Endothelial cell (in vitro differentiated cells): ENCODE measurements at regions not wholly inside any gene's neighbourhood (a gene's known extent, or its start where the extent isn't known, plus 50 kb on each side); places are given as distances from the start of the nearest gene placed in this dataset.

Experiments used
- DNase-seq: peaks from one replicate; pipeline ENCODE4 v3.0.0; 2021; ENCODE audit warnings: low spot score
- H3K27ac Mint-ChIP-seq: one replicate; pipeline ENCODE4 v1.8.0; 2021; ENCODE audit warnings: mixed read lengths, inconsistent platforms; ENCODE audit not compliant: unreplicated experiment
- H3K27me3 Mint-ChIP-seq: one replicate; pipeline ENCODE4 v1.8.0; 2021; ENCODE audit warnings: mild to moderate bottlenecking, moderate library complexity, mixed read lengths, inconsistent platforms; ENCODE audit not compliant: unreplicated experiment
- H3K36me3 Mint-ChIP-seq: one replicate; pipeline ENCODE4 v1.8.0; 2021; ENCODE audit warnings: mild to moderate bottlenecking, low read depth, mixed read lengths, inconsistent platforms; ENCODE audit not compliant: unreplicated experiment
- H3K4me1 Mint-ChIP-seq: one replicate; pipeline ENCODE4 v1.8.0; 2021; ENCODE audit warnings: mild to moderate bottlenecking, mixed read lengths, inconsistent platforms; ENCODE audit not compliant: unreplicated experiment
- H3K4me3 Mint-ChIP-seq: one replicate; pipeline ENCODE4 v1.8.0; 2021; ENCODE audit warnings: mild to moderate bottlenecking, mixed read lengths, inconsistent platforms; ENCODE audit not compliant: unreplicated experiment
- H3K9me3 Mint-ChIP-seq: one replicate; pipeline ENCODE4 v1.8.0; 2021; ENCODE audit warnings: mixed read lengths, inconsistent platforms; ENCODE audit not compliant: unreplicated experiment
- TF ChIP-seq, protein P1 (sequence below): fragments of 200-600 bp; sonication (generic); IDR thresholded peaks from one replicate; pipeline ENCODE4 v1.5.0; 2021; ENCODE audit warnings: antibody characterized with exemption; ENCODE audit not compliant: unreplicated experiment

DNA sequence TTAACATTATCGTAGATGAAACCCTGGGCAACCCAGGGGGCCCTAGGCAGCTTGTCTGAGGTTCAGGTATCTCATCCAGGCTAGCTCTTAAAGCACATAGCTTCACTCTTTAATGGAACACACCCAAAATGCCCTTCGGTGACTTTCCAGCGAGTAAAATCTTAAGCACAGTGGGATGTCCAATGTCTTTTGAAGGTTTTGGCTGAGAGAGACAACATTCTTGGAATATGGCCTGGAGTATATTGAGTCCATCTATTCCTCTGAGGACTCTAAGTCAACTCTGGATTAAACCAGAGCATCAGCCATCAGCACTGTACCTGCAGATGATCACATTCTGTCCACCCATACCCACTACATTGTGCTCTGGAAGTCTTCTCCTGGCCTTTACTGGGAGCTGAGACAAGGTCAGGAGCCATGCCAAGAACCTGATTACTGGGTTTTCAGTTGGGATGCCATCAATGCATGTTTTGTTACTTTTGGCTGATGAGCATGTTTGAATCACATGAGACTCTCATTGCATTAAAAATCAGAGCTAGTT, 63.4 kb upstream of the CDH11 start:
- Mint-ChIP-seq H3K4me3 (no peak overlapping the region), H3K4me1 (no peaks in the 10 kb centered on the region), H3K9me3 (no peaks in the 10 kb centered on the region), H3K27ac (no peak overlapping the region), H3K27me3 (no peaks in the 10 kb centered on the region), H3K36me3 (no peaks in the 10 kb centered on the region)
- TF ChIP-seq, protein P1, sequence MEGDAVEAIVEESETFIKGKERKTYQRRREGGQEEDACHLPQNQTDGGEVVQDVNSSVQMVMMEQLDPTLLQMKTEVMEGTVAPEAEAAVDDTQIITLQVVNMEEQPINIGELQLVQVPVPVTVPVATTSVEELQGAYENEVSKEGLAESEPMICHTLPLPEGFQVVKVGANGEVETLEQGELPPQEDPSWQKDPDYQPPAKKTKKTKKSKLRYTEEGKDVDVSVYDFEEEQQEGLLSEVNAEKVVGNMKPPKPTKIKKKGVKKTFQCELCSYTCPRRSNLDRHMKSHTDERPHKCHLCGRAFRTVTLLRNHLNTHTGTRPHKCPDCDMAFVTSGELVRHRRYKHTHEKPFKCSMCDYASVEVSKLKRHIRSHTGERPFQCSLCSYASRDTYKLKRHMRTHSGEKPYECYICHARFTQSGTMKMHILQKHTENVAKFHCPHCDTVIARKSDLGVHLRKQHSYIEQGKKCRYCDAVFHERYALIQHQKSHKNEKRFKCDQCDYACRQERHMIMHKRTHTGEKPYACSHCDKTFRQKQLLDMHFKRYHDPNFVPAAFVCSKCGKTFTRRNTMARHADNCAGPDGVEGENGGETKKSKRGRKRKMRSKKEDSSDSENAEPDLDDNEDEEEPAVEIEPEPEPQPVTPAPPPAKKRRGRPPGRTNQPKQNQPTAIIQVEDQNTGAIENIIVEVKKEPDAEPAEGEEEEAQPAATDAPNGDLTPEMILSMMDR, result no peak
- no peak for DNase-seq

DNA sequence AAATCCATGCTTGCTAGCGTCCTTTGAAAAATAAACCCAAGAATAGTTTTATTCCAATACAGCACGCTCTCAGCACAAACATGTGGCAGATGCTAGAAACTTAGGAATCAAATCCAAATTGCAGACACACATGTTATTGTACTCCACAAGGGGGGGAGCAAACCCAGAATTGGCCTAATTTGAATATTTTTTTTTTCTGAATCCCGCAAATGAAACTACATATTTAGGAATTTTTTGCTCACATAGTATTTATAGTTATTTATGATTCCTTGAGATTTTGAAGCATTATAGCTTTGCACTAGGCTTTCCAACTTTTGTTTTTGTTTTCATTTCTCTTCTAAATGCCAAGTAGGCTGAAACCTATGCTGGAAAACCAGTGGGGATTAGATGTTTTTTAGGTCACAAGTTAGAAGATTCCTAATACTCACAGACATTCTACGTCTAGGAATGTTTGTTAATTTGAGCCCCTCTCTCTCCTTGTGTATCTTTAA, 59.3 kb upstream of the CDH11 start:
- H3K27ac Mint-ChIP-seq, result no peak overlapping the region
- no peaks in the 10 kb centered on the region for H3K9me3 Mint-ChIP-seq
- TF ChIP-seq, protein P1, result no peak
- H3K4me3 Mint-ChIP-seq, result no peak overlapping the region
- H3K4me1 Mint-ChIP-seq, result no peaks in the 10 kb centered on the region
- H3K36me3 Mint-ChIP-seq, result no peaks in the 10 kb centered on the region
- no peak for DNase-seq
- no peaks in the 10 kb centered on the region for H3K27me3 Mint-ChIP-seq

DNA sequence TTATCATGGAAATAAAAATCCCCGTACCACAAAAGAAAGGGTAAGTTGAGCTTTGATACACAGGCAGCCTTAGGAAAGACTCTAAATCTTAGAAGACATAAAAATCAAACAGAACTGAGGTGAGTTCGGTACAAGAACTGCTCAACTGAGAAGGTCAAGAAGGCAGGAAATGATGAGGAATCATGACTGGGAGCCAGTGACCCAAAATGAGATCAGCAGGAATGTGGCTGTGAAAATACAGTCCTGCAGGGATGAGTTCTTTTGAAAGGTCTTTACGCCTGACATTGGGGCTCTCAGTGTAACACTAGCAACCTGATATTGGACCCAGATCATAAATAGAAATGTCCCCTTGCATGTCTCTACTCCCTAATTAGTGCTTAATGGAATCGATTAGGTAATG, 56.3 kb upstream of the CDH11 start:
- Mint-ChIP-seq H3K27me3 (no peaks in the 10 kb centered on the region), H3K27ac (no peak overlapping the region), H3K4me1 (no peaks in the 10 kb centered on the region), H3K36me3 (no peaks in the 10 kb centered on the region), H3K9me3 (no peaks in the 10 kb centered on the region), H3K4me3 (no peak overlapping the region)
- DNase-seq, result no peak
- TF ChIP-seq, protein P1, result no peak

DNA sequence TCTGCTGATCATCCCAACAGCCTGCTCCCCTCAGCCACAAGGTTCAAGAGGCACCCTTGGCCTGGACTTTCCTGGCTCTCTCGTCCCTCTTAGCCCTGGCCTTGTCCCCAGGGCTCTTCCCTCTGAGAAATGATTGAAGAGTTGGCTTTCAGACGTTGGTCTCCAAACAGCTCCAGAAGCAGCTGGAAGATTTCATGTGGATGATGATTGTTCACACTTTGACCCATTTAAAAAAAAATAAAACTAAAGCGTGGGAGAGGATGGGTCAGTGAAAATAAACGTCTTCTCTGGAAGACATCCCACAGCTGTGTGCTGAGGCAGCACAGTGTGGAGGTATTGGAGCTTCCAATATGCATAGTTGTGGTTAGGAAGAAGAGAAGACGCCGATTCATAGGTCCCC, 54.7 kb upstream of the CDH11 start:
- TF ChIP-seq, protein P1, result no peak
- no peaks in the 10 kb centered on the region for H3K27me3 Mint-ChIP-seq
- H3K4me3 Mint-ChIP-seq, result no peak overlapping the region

DNA sequence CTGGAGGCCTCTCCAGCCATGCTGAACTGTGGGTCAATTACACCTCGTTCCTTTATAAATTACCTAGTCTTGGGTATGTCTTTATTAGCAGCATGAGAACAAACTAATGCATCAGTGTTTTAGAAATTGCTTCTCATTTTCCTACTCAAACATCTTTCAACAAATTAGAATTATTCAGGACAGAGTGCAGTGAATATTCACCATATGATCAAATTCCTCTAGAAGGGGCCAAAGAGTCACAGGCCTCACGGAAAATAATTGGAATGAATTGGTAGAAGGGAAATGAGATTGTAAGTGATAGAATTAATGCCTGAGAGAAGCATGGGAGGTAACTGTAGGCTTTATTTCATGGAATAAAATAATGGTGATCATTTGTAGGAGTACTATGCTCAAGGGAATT, 50.5 kb upstream of the CDH11 start:
- no peak for DNase-seq
- Mint-ChIP-seq H3K4me1 (no peaks in the 10 kb centered on the region), H3K9me3 (no peaks in the 10 kb centered on the region), H3K4me3 (no peak overlapping the region), H3K27ac (no peak overlapping the region), H3K36me3 (no peaks in the 10 kb centered on the region), H3K27me3 (no peaks in the 10 kb centered on the region)
- TF ChIP-seq, protein P1, result no peak

More for the DNA sequence above, 54.7 kb upstream of the CDH11 start:
- no peaks in the 10 kb centered on the region for H3K9me3 Mint-ChIP-seq
- no peak for DNase-seq
- H3K36me3 Mint-ChIP-seq, result no peaks in the 10 kb centered on the region
- H3K4me1 Mint-ChIP-seq, result no peaks in the 10 kb centered on the region
- H3K27ac Mint-ChIP-seq, result no peak overlapping the region
